ENCODE measurements at regions not wholly inside any gene's neighbourhood (a gene's known extent, or its start where the extent isn't known, plus 50 kb on each side); places are given as distances from the start of the nearest gene placed in this dataset.

DNA sequence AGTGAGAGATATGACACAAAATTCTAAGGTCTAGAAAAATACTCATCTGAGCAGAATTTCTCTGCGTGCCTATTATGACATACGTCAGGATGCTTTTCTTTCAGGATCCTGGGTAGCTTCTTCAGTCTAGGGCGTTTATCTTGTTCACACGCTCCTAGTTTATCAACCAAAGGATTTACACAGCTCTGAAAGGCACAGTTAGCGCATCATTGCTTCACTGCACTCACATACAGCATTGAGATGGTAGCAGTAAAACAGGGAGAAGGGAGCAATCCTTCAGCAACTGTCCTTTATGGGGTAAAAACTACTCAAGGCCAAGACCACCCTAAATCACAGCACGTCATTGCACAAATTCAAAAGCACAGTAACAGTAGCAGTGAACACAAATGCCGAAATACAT is 222.8 kb downstream of the SUCLG1 start:
- Histone ChIP-seq H3K27me3 (ENCODE audit: control insufficient read depth, insufficient read depth, low read length) (no peaks in the 10 kb centered on the region), H3K36me3 (ENCODE audit: control insufficient read depth, insufficient read depth, low read length) (no peaks in the 10 kb centered on the region), H3K9me3 (ENCODE audit: control insufficient read depth, insufficient read depth, low read depth, low read length) (no peaks in the 10 kb centered on the region), H3K4me3 (ENCODE audit: low read depth in 2 of 2, low read length in 2 of 2) (no peak overlapping the region), H3K4me1 (ENCODE audit: control insufficient read depth, insufficient read depth, low read length) (no peaks in the 10 kb centered on the region), H3K27ac (ENCODE audit: low read length) (no peak overlapping the region)
- in situ Hi-C loops (cut with HindIII; ENCODE audit: low pct_unique_long_range_greater_than_20kb, low sequenced_read_pairs) (no loop called here), intact Hi-C loops (cut with micrococcal nuclease; ENCODE audit: unreplicated experiment) (no loop called here)
- CTCF ChIA-PET: no interaction called here
- DNase-seq (ENCODE audit: low read depth, low spot score): no peak
- POLR2A ChIA-PET: no interaction called here
- no TSS peak for BruUV-seq (replicated peaks)
- TF ChIP-seq TCF7L2 (IDR thresholded peaks at IDR 0.05; ENCODE audit: low read depth, low read length) (no peak), POLR2AphosphoS5 (IDR thresholded peaks at IDR 0.05; ENCODE audit: low read depth, low read length) (no peak), REST (IDR thresholded peaks at IDR 0.05; ENCODE audit: insufficient read depth in 1 of 2, low read depth in 2 of 2, low read length in 1 of 2) (no peak), SIN3A (IDR thresholded peaks at IDR 0.05; ENCODE audit: borderline replicate concordance, insufficient read depth, low read depth, low read length) (no peak)
- TF ChIP-seq, protein P1, sequence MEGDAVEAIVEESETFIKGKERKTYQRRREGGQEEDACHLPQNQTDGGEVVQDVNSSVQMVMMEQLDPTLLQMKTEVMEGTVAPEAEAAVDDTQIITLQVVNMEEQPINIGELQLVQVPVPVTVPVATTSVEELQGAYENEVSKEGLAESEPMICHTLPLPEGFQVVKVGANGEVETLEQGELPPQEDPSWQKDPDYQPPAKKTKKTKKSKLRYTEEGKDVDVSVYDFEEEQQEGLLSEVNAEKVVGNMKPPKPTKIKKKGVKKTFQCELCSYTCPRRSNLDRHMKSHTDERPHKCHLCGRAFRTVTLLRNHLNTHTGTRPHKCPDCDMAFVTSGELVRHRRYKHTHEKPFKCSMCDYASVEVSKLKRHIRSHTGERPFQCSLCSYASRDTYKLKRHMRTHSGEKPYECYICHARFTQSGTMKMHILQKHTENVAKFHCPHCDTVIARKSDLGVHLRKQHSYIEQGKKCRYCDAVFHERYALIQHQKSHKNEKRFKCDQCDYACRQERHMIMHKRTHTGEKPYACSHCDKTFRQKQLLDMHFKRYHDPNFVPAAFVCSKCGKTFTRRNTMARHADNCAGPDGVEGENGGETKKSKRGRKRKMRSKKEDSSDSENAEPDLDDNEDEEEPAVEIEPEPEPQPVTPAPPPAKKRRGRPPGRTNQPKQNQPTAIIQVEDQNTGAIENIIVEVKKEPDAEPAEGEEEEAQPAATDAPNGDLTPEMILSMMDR (IDR thresholded peaks at IDR 0.05): no peak
- ATAC-seq: no peak

GRCh38 chr2:84234103-84234502 is 225.0 kb downstream of the SUCLG1 start:
- POLR2A ChIA-PET: no interaction called here
- ATAC-seq: no peak
- no peak for TF ChIP-seq SIN3A (IDR thresholded peaks at IDR 0.05; ENCODE audit: borderline replicate concordance, insufficient read depth, low read depth, low read length)
- TF ChIP-seq TCF7L2 (IDR thresholded peaks at IDR 0.05; ENCODE audit: low read depth, low read length): no peak
- no peak for TF ChIP-seq REST (IDR thresholded peaks at IDR 0.05; ENCODE audit: insufficient read depth in 1 of 2, low read depth in 2 of 2, low read length in 1 of 2)
- TF ChIP-seq POLR2AphosphoS5 (IDR thresholded peaks at IDR 0.05; ENCODE audit: low read depth, low read length): no peak
- TF ChIP-seq, protein P1 (IDR thresholded peaks at IDR 0.05): no peak
- Histone ChIP-seq H3K4me1 (ENCODE audit: control insufficient read depth, insufficient read depth, low read length) (no peaks in the 10 kb centered on the region), H3K9me3 (ENCODE audit: control insufficient read depth, insufficient read depth, low read depth, low read length) (no peaks in the 10 kb centered on the region), H3K4me3 (ENCODE audit: low read depth in 2 of 2, low read length in 2 of 2) (no peak overlapping the region), H3K36me3 (ENCODE audit: control insufficient read depth, insufficient read depth, low read length) (no peaks in the 10 kb centered on the region), H3K27ac (ENCODE audit: low read length) (no peak overlapping the region), H3K27me3 (ENCODE audit: control insufficient read depth, insufficient read depth, low read length) (no peaks in the 10 kb centered on the region)
- in situ Hi-C loops (cut with HindIII; ENCODE audit: low pct_unique_long_range_greater_than_20kb, low sequenced_read_pairs): no loop called here
- CTCF ChIA-PET: no interaction called here
- intact Hi-C loops (cut with micrococcal nuclease; ENCODE audit: unreplicated experiment): no loop called here
- no TSS peak for BruUV-seq (replicated peaks)
- no peak for DNase-seq (ENCODE audit: low read depth, low spot score)

Measured in Panc1 (cell line).